ENCODE measurements at regions not wholly inside any gene's neighbourhood (a gene's known extent, or its start where the extent isn't known, plus 50 kb on each side); places are given as distances from the start of the nearest gene placed in this dataset.

- TF ChIP-seq GATA3 (IDR thresholded peaks at IDR 0.05; ENCODE audit: low read depth, low read length) (no peak), GATA2 (IDR thresholded peaks at IDR 0.05; ENCODE audit: low read depth, low read length) (no peak)
These were observed 344.2 kb downstream of the HDGFL1 start for GRCh38 chr6:22913612-22914011.
